PC-3 (cell line): ENCODE measurements at regions not wholly inside any gene's neighbourhood (a gene's known extent, or its start where the extent isn't known, plus 50 kb on each side); places are given as distances from the start of the nearest gene placed in this dataset.

Experiments used
- ATAC-seq: fragments of 200-7000 bp; cut with Tn5 transposase; 2 replicates; pipeline ENCODE4 v1.9.1; 2020; ENCODE audit warnings: mild to moderate bottlenecking, moderate library complexity
- BruUV-seq: library from RNA; stranded (reverse); fragments of 400-500 nt; replicated peaks from 2 replicates; lab custom pipeline; 2021; lab: Mats Ljungman, UMichigan
- CTCF ChIA-PET: fragments of 300-600 bp; sonication (Branson Sonifier 250); formaldehyde crosslinking; loops from one replicate; lab custom pipeline; 2022; ENCODE audit warnings: antibody characterized with exemption; lab: Charles Lee
- POLR2A ChIA-PET: fragments of 300-600 bp; sonication (Branson Sonifier 250); formaldehyde crosslinking; loops from one replicate; lab custom pipeline; 2022; ENCODE audit warnings: antibody characterized with exemption; ENCODE audit not compliant: unreplicated experiment; lab: Charles Lee
- DNase-seq: peaks from one replicate; pipeline ENCODE4 v3.0.0-alpha.2; 2015
- H2AFZ ChIP-seq: fragments of 300-600 bp; sonication (generic); 2 replicates; pipeline ENCODE4 v1.6.0; 2016; ENCODE audit warnings: antibody characterized with exemption, low read length
- H3F3A ChIP-seq: fragments of 300-600 bp; sonication (generic); one replicate; pipeline ENCODE4 v1.6.0; 2017; ENCODE audit warnings: antibody characterized with exemption, low read length, control low read depth, mild to moderate bottlenecking; ENCODE audit not compliant: unreplicated experiment
- H3K27ac ChIP-seq: fragments of 300-600 bp; sonication (generic); 2 replicates; pipeline ENCODE4 v1.5.1; 2016; ENCODE audit warnings: mild to moderate bottlenecking, low read length
- H3K27me3 ChIP-seq: fragments of 300-600 bp; sonication (generic); 2 replicates; pipeline ENCODE4 v1.6.1; 2016; ENCODE audit warnings: low read length, mixed read lengths
- H3K36me3 ChIP-seq: fragments of 300-600 bp; sonication (generic); 2 replicates; pipeline ENCODE4 v1.6.1; 2016; ENCODE audit warnings: low read depth, mixed run types, low read length, mixed read lengths
- H3K4me1 ChIP-seq: fragments of 300-600 bp; sonication (generic); 2 replicates; pipeline ENCODE4 v1.5.1; 2016; ENCODE audit warnings: low read length; ENCODE audit not compliant: insufficient read depth
- H3K4me2 ChIP-seq: fragments of 300-600 bp; sonication (generic); 2 replicates; pipeline ENCODE4 v1.6.0; 2016; ENCODE audit warnings: low read length
- H3K4me3 ChIP-seq: fragments of 300-600 bp; sonication (generic); 2 replicates; pipeline ENCODE4 v1.5.1; 2016; ENCODE audit warnings: mild to moderate bottlenecking, low read length, mixed read lengths
- H3K79me2 ChIP-seq: fragments of 300-600 bp; sonication (generic); 2 replicates; pipeline ENCODE4 v1.6.1; 2017; ENCODE audit warnings: low read length, mixed read lengths
- H3K9ac ChIP-seq: fragments of 300-600 bp; sonication (generic); 2 replicates; pipeline ENCODE4 v1.6.0; 2016; ENCODE audit warnings: mild to moderate bottlenecking, low read length
- H3K9me2 ChIP-seq: fragments of 300-600 bp; sonication (generic); replicated peaks from 2 replicates; pipeline ENCODE4 v1.6.1; 2016; ENCODE audit warnings: mixed run types, low read length, mixed read lengths
- H3K9me3 ChIP-seq: fragments of 300-600 bp; sonication (generic); 2 replicates; pipeline ENCODE4 v1.6.1; 2016; ENCODE audit warnings: low read length, mixed read lengths
- H4K20me1 ChIP-seq: fragments of 300-600 bp; sonication (generic); 2 replicates; pipeline ENCODE4 v1.6.1; 2016; ENCODE audit warnings: low read length, mixed read lengths
- CTCF ChIP-seq: fragments of 300-600 bp; sonication (generic); conservative IDR thresholded peaks from 2 replicates; pipeline ENCODE4 v1.5.1; 2017; ENCODE audit warnings: antibody characterized with exemption, low read depth, mild to moderate bottlenecking, low read length
- EZH2 ChIP-seq: fragments of 300-600 bp; sonication (generic); IDR thresholded peaks from one replicate; pipeline ENCODE4 v1.6.1; 2017; ENCODE audit warnings: antibody characterized with exemption, mild to moderate bottlenecking, low read length; ENCODE audit not compliant: unreplicated experiment
- EZH2phosphoT487 ChIP-seq: fragments of 300-600 bp; sonication (generic); IDR thresholded peaks from 2 replicates; pipeline ENCODE4 v1.6.1; 2018; ENCODE audit warnings: mild to moderate bottlenecking, antibody characterized with exemption, low read length, borderline replicate concordance
- intact Hi-C: fragments of 100-400 bp; cut with micrococcal nuclease; formaldehyde crosslinking; loops from 2 replicates; pipeline ENCODE4 v1.9.0; 2023

GRCh38 chr3:30353711-30354467, 252.5 kb upstream of the TGFBR2 start:
- BruUV-seq, result no TSS peak
- H2AFZ ChIP-seq, result no peak overlapping the region
- H3K4me2 ChIP-seq, result 0 out of 2 replicates have a peak overlapping the region, but pooled peaks have one; percentile 23

GRCh38 chr3:30354513-30354912, 251.9 kb upstream of the TGFBR2 start:
- Histone ChIP-seq H3K4me3 (no peak overlapping the region), H3K9me3 (no peaks in the 10 kb centered on the region), H3K36me3 (no peaks in the 10 kb centered on the region), H3K4me2 (peak overlapping the region; percentile 23), H3K9ac (peak overlapping the region; percentile 23; the same call in 1 of the 2 replicates), H4K20me1 (no peaks in the 10 kb centered on the region), H3F3A (peaks cover 25% of the 10 kb centered on the region), H3K27me3 (no peaks in the 10 kb centered on the region), H2AFZ (no peak overlapping the region), H3K4me1 (peaks cover 90% of the 10 kb centered on the region), H3K79me2 (no peaks in the 10 kb centered on the region), H3K9me2 (no peaks in the 10 kb centered on the region), H3K27ac (peak overlapping the region; percentile 69)
- ChIA-PET POLR2A (no interaction called here), CTCF (no interaction called here)
- intact Hi-C loops, result loop anchor here (10.0 kb wide), 1 partner anchor 310 kb away; no protein-coding TSS in a partner anchor
- ATAC-seq (no peak), DNase-seq (no peak)
- BruUV-seq, result no TSS peak
- TF ChIP-seq EZH2 (no peak), CTCF (no peak), EZH2phosphoT487 (no peak)

More at GRCh38 chr3:30353711-30354467, 252.5 kb upstream of the TGFBR2 start:
- H3K9me2 ChIP-seq, result no peaks in the 10 kb centered on the region
- no peak for TF ChIP-seq EZH2phosphoT487
- TF ChIP-seq CTCF, result no peak
- no peak for TF ChIP-seq EZH2
- ChIA-PET CTCF (no interaction called here), POLR2A (no interaction called here)
- DNase-seq (peak; percentile 65), ATAC-seq (no peak; the same call in 1 of the 2 replicates)
- no peak overlapping the region for H3K4me3 ChIP-seq
- peak overlapping the region; percentile 69 for H3K27ac ChIP-seq
- H3K9me3 ChIP-seq, result no peaks in the 10 kb centered on the region
- H3K36me3 ChIP-seq, result no peaks in the 10 kb centered on the region
- no peaks in the 10 kb centered on the region for H3K79me2 ChIP-seq
- no peaks in the 10 kb centered on the region for H3K27me3 ChIP-seq
- no peaks in the 10 kb centered on the region for H4K20me1 ChIP-seq
- peaks cover 25% of the 10 kb centered on the region for H3F3A ChIP-seq
- peaks cover 90% of the 10 kb centered on the region for H3K4me1 ChIP-seq
- intact Hi-C loops, result loop anchor here (10.0 kb wide), 1 partner anchor 309 kb away; no protein-coding TSS in a partner anchor
- H3K9ac ChIP-seq, result no peak overlapping the region

- ChIA-PET CTCF (no interaction called here), POLR2A (interaction anchor here (0.6 kb wide), 1 partner anchor 30 kb away, joined by 4 read pairs; no protein-coding TSS in a partner anchor)
- H2AFZ ChIP-seq, result no peak overlapping the region
- no peaks in the 10 kb centered on the region for H3K27me3 ChIP-seq
- H3K36me3 ChIP-seq, result no peaks in the 10 kb centered on the region
- peak overlapping the region; percentile 23; the same call in 1 of the 2 replicates for H3K9ac ChIP-seq
- TF ChIP-seq EZH2 (no peak), CTCF (no peak), EZH2phosphoT487 (no peak)
- no peaks in the 10 kb centered on the region for H3K9me3 ChIP-seq
- peak overlapping the region; percentile 23 for H3K4me2 ChIP-seq
- H3K4me1 ChIP-seq, result peaks cover 90% of the 10 kb centered on the region
- no peaks in the 10 kb centered on the region for H4K20me1 ChIP-seq
- peaks cover 25% of the 10 kb centered on the region for H3F3A ChIP-seq
- intact Hi-C loops, result loop anchor here (5.0 to 10.0 kb wide), 4 partner anchors 112 to 310 kb away; no protein-coding TSS in a partner anchor
- no peaks in the 10 kb centered on the region for H3K79me2 ChIP-seq
- no peak overlapping the region for H3K4me3 ChIP-seq
- peak overlapping the region; percentile 69 for H3K27ac ChIP-seq
- no TSS peak for BruUV-seq
- ATAC-seq (peak; percentile 32), DNase-seq (peak; percentile 95)
- no peaks in the 10 kb centered on the region for H3K9me2 ChIP-seq
Observed at GRCh38 chr3:30354972-30355371, 251.4 kb upstream of the TGFBR2 start.
